GM23338 (cell line): ENCODE measurements at regions not wholly inside any gene's neighbourhood (a gene's known extent, or its start where the extent isn't known, plus 50 kb on each side); places are given as distances from the start of the nearest gene placed in this dataset.

ENCODE experiments used
- CREB1 ChIP-seq: fragments of 250-450 bp; sonication (Bioruptor Pico); IDR thresholded peaks from 2 replicates; pipeline ENCODE4 v1.5.0; 2020; ENCODE audit warnings: low read depth, mild to moderate bottlenecking, moderate library complexity
- EZH2 ChIP-seq: fragments of 200-600 bp; sonication (generic); IDR thresholded peaks from one replicate; pipeline ENCODE4 v1.8.0; 2017; ENCODE audit warnings: antibody characterized with exemption, mild to moderate bottlenecking, low read depth; ENCODE audit not compliant: unreplicated experiment
- EZH2phosphoT487 ChIP-seq: fragments of 200-600 bp; sonication (generic); IDR thresholded peaks from one replicate; pipeline ENCODE4 v1.8.1; 2018; ENCODE audit warnings: antibody characterized with exemption; ENCODE audit not compliant: unreplicated experiment
- POLR2AphosphoS5 ChIP-seq: IDR thresholded peaks from 2 replicates; pipeline ENCODE4 v1.6.1; 2016; ENCODE audit warnings: antibody characterized with exemption, low read depth
- TF ChIP-seq, protein P1 (sequence below): IDR thresholded peaks from one replicate; pipeline ENCODE4 v1.6.1; 2018; ENCODE audit warnings: antibody characterized with exemption; ENCODE audit not compliant: unreplicated experiment
- TF ChIP-seq, protein P2 (sequence below), 2 experiments: fragments of 200-600 bp in 1 of 2; sonication (generic) in 1 of 2; conservative IDR thresholded peaks; 2 replicates each; pipeline versions ENCODE4 v1.5.1 to v1.6.1; 2016 to 2017; ENCODE audit warnings: antibody characterized with exemption in 2 of 2, low read depth in 2 of 2, mild to moderate bottlenecking in 2 of 2, moderate library complexity in 1 of 2
- TF ChIP-seq, protein P3 (sequence below): fragments of 250-450 bp; sonication (Bioruptor Pico); IDR thresholded peaks from 2 replicates; pipeline ENCODE4 v1.5.0; 2020; ENCODE audit warnings: mild to moderate bottlenecking, moderate library complexity

GRCh38 chr1:234724516-234725176 is 114.7 kb upstream of the IRF2BP2 start:
- TF ChIP-seq, protein P1, sequence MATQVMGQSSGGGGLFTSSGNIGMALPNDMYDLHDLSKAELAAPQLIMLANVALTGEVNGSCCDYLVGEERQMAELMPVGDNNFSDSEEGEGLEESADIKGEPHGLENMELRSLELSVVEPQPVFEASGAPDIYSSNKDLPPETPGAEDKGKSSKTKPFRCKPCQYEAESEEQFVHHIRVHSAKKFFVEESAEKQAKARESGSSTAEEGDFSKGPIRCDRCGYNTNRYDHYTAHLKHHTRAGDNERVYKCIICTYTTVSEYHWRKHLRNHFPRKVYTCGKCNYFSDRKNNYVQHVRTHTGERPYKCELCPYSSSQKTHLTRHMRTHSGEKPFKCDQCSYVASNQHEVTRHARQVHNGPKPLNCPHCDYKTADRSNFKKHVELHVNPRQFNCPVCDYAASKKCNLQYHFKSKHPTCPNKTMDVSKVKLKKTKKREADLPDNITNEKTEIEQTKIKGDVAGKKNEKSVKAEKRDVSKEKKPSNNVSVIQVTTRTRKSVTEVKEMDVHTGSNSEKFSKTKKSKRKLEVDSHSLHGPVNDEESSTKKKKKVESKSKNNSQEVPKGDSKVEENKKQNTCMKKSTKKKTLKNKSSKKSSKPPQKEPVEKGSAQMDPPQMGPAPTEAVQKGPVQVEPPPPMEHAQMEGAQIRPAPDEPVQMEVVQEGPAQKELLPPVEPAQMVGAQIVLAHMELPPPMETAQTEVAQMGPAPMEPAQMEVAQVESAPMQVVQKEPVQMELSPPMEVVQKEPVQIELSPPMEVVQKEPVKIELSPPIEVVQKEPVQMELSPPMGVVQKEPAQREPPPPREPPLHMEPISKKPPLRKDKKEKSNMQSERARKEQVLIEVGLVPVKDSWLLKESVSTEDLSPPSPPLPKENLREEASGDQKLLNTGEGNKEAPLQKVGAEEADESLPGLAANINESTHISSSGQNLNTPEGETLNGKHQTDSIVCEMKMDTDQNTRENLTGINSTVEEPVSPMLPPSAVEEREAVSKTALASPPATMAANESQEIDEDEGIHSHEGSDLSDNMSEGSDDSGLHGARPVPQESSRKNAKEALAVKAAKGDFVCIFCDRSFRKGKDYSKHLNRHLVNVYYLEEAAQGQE: no peak
- TF ChIP-seq, protein P2, sequence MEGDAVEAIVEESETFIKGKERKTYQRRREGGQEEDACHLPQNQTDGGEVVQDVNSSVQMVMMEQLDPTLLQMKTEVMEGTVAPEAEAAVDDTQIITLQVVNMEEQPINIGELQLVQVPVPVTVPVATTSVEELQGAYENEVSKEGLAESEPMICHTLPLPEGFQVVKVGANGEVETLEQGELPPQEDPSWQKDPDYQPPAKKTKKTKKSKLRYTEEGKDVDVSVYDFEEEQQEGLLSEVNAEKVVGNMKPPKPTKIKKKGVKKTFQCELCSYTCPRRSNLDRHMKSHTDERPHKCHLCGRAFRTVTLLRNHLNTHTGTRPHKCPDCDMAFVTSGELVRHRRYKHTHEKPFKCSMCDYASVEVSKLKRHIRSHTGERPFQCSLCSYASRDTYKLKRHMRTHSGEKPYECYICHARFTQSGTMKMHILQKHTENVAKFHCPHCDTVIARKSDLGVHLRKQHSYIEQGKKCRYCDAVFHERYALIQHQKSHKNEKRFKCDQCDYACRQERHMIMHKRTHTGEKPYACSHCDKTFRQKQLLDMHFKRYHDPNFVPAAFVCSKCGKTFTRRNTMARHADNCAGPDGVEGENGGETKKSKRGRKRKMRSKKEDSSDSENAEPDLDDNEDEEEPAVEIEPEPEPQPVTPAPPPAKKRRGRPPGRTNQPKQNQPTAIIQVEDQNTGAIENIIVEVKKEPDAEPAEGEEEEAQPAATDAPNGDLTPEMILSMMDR (conservative IDR thresholded peaks at IDR 0.05; ENCODE audit: low read depth in 2 of 2): no peak
- TF ChIP-seq POLR2AphosphoS5 (no peak), EZH2 (no peak), EZH2phosphoT487 (no peak), CREB1 (CRISPR knock-in tag) (no peak)
- TF ChIP-seq, protein P3, sequence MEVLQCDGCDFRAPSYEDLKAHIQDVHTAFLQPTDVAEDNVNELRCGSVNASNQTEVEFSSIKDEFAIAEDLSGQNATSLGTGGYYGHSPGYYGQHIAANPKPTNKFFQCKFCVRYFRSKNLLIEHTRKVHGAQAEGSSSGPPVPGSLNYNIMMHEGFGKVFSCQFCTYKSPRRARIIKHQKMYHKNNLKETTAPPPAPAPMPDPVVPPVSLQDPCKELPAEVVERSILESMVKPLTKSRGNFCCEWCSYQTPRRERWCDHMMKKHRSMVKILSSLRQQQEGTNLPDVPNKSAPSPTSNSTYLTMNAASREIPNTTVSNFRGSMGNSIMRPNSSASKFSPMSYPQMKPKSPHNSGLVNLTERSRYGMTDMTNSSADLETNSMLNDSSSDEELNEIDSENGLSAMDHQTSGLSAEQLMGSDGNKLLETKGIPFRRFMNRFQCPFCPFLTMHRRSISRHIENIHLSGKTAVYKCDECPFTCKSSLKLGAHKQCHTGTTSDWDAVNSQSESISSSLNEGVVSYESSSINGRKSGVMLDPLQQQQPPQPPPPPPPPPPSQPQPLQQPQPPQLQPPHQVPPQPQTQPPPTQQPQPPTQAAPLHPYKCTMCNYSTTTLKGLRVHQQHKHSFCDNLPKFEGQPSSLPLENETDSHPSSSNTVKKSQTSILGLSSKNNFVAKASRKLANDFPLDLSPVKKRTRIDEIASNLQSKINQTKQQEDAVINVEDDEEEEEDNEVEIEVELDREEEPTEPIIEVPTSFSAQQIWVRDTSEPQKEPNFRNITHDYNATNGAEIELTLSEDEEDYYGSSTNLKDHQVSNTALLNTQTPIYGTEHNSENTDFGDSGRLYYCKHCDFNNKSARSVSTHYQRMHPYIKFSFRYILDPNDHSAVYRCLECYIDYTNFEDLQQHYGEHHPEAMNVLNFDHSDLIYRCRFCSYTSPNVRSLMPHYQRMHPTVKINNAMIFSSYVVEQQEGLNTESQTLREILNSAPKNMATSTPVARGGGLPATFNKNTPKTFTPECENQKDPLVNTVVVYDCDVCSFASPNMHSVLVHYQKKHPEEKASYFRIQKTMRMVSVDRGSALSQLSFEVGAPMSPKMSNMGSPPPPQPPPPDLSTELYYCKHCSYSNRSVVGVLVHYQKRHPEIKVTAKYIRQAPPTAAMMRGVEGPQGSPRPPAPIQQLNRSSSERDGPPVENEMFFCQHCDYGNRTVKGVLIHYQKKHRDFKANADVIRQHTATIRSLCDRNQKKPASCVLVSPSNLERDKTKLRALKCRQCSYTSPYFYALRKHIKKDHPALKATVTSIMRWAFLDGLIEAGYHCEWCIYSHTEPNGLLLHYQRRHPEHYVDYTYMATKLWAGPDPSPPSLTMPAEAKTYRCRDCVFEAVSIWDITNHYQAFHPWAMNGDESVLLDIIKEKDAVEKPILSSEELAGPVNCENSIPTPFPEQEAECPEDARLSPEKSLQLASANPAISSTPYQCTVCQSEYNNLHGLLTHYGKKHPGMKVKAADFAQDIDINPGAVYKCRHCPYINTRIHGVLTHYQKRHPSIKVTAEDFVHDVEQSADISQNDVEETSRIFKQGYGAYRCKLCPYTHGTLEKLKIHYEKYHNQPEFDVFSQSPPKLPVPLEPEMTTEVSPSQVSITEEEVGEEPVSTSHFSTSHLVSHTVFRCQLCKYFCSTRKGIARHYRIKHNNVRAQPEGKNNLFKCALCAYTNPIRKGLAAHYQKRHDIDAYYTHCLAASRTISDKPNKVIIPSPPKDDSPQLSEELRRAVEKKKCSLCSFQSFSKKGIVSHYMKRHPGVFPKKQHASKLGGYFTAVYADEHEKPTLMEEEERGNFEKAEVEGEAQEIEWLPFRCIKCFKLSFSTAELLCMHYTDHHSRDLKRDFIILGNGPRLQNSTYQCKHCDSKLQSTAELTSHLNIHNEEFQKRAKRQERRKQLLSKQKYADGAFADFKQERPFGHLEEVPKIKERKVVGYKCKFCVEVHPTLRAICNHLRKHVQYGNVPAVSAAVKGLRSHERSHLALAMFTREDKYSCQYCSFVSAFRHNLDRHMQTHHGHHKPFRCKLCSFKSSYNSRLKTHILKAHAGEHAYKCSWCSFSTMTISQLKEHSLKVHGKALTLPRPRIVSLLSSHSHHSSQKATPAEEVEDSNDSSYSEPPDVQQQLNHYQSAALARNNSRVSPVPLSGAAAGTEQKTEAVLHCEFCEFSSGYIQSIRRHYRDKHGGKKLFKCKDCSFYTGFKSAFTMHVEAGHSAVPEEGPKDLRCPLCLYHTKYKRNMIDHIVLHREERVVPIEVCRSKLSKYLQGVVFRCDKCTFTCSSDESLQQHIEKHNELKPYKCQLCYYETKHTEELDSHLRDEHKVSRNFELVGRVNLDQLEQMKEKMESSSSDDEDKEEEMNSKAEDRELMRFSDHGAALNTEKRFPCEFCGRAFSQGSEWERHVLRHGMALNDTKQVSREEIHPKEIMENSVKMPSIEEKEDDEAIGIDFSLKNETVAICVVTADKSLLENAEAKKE (CRISPR knock-in tag): no peak
